ENCODE measurements at regions not wholly inside any gene's neighbourhood (a gene's known extent, or its start where the extent isn't known, plus 50 kb on each side); places are given as distances from the start of the nearest gene placed in this dataset.
"Not testable (repeated sequence)": the region's sequence is repeated elsewhere in the genome, so short reads cannot be mapped to it uniquely, and the experiment has no call there.

DNA sequence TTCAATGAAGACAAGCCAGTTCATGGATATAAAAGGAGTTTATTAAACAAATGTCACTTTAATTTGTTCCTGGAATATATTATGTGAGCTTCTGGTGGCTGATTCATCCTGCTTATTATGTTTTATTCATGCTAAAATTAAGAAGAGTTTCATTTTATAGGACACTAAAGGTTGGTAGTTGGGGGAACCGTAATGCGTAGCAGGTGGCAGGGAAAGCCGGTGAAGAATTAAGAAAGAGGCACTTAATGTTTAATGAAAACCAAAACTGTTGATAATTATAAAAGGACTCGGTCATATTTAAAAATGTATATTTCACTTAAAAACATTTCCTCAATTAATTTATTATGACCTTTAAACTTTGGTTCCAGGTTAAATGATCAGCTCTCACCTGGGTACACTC lies 94.3 kb downstream of the XKR3 start:
- DNase-seq (ENCODE audit: low read depth): not testable (repeated sequence)

DNA sequence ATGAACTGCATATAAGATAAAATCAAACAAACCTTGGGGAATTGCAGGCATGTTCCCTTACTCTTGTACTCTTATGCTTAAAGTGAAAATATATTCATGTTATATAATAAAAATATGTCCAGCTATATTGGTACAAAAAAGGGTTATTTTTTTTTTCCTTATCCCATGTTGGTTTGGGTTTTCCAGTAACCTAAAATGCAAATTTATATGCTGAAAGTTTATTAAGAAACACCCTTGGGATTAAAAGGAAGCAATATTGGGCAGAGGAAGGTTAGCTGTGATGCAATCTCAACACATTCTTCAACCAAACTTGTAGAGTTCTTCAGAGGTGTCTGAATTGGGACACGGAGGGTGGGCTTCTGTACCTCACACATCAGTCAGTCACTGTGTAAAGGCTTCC lies 97.7 kb downstream of the XKR3 start:
- not testable (repeated sequence) for DNase-seq (ENCODE audit: low read depth)

DNA sequence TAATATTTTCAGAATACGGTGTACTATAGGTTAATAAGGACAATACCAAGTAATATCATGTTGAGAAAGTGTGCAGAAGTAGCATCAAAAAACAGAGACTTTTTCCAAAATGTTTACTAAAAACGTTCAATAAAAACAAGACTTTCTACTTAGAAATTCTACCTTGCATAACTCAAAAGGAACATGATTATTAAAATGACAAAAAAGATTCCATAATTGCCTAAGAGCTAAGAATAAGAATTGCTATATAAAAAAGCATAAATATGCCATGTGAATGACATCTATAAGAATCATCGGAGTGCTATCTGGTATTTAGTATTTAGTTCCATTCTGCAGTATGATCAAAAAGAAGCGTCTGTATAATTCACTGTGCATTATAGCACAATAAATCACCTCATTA lies 102.0 kb downstream of the XKR3 start:
- not testable (repeated sequence) for DNase-seq (ENCODE audit: low read depth)

DNA sequence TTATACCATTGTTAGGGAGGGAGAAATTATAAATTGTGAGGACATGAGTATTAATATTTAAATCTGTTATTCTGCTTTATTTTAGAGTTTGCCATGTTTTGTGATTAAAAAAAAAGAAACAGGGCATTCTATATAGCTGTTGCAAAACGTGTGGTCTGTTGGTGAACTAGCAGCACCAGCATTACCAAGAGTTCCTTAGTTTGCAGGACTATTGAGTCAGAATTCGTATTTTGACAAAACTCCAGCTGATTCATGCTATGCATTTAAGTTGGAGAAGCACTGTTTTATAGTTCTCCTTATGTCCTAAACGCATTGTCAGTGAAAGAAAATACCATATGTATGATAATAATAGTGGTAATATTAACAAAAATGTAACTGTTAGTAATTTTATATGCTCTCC lies 102.6 kb downstream of the XKR3 start:
- DNase-seq (ENCODE audit: low read depth): not testable (repeated sequence)

DNA sequence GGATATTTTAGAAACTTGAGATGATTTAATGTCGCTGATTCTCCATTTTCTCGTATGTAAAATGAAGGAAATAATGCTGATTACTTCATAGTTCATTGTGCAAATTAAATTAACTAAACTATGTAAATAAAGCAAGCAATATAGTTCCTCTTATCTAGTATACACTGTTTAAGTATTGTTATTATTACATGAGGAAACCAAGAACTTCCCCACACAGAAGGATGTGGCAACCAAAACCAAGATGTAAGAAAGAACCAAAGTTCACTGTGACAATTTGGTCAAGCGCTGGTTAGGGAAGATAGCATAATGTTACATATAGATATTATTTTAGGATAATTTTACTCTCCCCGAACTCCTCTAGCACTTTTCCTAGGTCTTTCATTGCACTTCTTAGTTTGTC lies 103.2 kb downstream of the XKR3 start:
- no peak for DNase-seq (ENCODE audit: low read depth)

DNA sequence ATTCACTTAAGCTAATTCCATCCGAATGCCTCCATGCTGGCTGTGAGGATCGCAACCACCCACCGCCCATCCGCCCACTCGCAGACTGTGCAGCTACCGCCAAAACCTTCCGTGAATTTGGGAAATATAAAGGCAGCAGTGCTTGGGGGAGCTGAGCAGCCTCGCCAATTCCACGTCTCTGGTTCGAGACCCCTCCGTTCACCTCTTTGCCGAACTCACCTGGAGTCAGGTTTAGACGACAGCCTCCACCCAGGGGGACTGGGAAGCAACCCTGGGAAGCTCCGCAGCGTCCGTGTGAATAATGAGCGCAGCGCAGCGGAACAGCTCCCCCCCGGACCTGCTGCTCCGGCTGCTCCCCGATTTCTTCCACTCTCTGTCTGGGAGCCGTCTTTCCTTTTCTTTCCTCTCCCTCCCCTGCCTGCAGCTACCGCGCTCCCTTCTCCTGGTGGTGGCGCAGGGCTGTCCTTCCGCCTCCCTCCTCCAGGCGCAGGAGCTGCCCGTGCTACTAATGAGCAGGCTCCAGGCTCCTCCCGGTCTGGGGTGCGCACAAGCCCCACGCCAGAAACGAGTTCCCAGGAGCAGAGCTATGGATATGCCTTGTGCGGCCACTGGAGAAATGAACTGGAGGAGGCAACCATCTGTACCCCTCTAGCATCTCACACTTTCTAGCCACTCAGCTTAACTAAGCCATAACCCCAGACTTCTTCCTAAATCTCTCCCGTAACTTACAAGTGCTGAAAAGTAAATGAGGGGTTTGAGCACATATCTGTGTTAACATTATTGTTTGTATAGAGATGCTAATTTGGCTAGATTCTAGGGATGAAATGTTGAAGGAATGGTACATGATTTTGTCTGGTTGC lies 107.3 kb downstream of the XKR3 start:
- DNase-seq (ENCODE audit: low read depth): no peak

DNA sequence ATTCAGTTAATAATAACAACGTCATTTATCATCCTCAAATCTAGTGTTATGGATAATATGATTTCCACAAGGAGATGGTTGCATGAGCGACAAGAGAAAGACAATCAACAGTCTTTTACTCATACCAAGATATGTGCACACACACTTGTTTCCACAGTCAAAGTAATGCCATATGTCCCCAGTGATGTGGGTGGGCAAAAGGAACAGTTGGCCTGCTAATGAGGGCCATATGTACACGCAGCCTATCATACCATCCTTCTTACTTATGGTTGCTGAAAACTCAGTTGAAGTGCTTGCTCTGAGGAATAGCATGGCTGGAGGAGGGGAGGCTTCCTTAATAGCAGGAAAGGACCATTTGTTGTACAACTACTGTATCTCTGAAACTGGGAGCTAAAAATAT lies 110.6 kb downstream of the XKR3 start:
- not testable (repeated sequence) for DNase-seq (ENCODE audit: low read depth)

DNA sequence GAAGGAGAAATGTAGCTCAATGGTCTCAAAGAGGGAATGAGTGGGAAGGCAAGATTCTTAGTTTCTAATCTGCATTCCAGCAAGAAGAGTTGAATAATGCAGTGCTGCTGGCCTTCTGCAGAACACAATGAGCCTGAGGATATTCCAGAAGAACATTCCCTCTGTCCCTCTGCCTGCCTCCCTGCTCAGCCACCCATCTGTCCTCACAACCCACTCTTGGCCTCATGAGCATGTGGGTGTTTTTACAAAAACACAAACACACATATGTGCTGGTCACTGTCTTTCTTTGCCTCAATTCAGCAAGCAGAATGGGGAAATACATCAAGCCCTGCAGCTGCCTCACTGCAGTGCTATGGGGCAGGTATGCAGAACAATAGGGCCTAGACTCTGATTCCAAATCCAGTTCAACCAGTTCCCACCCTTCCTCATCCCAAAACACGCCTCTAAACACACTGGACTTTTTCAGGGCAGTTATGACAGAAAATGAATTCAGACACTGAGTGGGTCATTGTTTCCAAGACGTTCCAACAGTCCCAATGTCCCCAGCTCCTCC lies 109.8 kb upstream of the CCT8L2 start:
- DNase-seq (ENCODE audit: low read depth): not testable (repeated sequence)

DNA sequence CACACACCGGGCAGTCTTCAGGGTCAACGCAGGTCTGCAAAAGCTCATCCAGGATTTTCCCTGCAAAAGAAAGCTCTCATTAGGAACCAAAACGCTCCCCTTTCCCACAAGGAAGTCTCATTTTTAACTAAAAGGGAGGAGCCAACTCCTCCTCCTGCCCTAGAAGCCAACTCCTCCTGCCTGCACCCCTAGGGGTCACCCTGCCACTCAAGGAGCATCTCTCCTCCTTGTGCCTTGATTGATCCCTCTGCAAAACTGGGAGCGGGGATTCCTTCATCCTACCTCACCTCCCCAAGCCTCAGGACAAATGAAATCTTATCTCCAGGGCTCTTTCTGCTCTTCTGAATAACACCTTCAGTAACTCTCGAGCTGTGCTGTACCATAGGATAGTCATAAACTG lies 107.8 kb upstream of the CCT8L2 start:
- not testable (repeated sequence) for DNase-seq (ENCODE audit: low read depth)

DNA sequence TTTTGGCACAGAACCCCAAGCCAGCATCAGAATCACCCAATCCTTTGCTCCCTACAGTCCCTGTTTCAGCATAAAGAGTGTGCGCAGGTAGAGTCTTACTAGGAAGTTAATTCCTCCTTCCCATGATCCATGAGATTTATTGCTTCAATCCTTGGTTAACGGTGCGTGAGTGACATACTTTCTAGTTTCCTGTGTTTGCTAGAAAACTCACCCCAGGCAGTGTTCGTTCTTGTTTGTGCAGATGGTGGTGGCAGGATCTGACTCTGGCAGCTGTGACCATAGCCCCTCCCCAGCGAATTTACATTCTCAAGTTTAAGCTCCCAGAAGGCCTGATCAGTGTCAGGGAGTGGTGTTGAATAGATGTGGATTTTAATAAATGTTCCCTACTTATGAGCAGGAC lies 106.7 kb upstream of the CCT8L2 start:
- DNase-seq (ENCODE audit: low read depth): no peak

DNA sequence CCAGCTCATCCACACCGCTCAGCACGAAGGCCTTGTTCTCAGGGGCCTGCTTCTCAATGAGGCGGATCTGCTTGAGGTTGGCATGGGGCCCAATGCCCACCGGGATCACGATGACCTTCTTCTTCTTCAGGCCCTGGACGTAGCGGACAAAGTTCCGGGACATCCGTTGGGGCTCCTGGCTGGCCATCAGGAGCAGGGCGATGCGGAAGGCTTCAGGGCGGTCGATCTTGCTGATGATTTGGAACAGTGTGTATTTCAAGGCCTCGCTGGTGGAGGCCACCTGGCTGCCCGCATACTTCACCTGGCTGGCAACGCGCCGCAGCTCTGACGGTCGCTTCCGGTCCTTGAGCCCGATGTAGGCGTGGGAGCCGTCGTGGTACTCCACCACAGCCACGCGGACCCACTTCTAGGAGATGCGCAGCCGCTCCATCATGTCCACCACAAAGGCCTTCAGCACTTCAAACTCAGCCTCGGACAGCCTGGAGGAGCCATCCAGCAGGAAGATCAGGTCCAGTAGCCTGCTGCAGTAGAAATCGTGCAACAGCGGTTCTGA lies 105.0 kb upstream of the CCT8L2 start:
- DNase-seq (ENCODE audit: low read depth): not testable (repeated sequence)

DNA sequence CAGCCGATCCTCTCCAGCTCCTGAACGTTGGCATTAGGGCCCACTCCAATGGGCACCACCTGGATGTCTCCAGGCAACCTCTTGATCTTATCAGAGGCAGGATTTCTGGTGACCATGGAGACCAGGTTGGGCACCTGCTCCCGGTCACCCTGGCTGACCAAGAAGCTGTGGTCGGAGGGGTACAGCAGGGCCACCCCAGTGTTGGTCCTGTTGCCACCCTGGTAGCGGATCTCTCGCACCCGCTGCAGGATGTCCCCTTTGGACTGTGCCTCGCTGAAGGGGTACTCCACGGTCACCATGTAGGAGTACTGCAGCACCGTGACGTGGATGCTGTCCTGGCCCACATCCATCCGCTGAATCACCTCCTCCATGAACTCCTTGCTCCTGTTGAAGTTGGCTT lies 104.3 kb upstream of the CCT8L2 start:
- not testable (repeated sequence) for DNase-seq (ENCODE audit: low read depth)

DNA sequence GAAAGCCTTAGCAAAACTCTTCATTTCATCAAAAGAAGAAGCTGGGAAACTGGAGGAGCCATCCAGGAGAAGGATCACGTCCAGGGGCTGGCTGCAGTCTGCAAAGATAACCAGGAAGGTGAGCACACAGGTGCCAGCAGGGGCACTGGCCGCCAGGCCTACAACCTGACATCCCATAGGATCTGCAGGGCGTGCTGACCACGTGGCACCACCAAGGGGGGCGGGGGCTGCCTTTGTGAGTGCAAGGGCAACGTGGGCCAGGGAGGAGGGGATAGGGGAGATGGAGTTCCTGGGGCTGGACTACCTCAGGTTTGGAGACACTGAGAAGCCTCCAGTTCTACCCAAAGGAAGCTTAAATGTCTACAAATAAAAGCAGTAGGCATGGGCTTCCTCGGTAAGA lies 102.7 kb upstream of the CCT8L2 start:
- no peak for DNase-seq (ENCODE audit: low read depth)

DNA sequence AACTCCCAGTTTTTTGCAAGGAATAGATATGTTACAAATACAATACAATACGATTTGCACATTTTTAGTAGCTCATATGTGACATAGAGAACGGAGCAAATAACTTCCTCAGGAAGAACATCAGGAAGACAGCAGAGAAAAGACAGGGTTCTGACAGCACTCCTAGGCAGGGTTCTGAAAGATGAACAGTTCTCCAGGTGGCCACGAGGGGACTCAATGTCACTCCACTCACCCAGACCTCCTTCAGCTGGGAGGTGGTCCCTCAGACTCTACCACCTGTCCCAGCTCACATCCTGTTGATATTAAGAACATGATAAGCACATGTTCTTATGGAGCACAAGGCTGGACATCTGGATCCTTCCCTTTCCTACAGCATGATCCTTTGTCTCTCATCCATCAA lies 101.1 kb upstream of the CCT8L2 start:
- not testable (repeated sequence) for DNase-seq (ENCODE audit: low read depth)

DNA sequence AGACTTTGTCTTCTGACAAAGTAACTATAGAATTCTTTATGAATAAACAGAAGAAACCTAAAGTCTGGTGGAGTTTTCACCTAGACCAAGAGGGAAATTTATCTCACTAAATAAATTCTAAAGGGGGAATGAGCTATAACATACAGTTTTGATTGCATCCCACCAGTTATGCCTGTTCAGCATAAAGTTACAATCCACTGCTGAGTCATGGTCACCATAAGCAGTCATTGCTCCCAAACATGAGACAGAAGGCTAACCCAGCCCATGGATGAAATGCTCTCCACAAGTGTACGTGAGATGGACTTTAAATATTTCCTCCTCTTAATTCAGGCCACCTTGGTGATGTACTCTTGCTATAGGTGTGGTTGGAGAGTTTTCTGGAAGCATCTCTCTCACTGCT lies 96.7 kb upstream of the CCT8L2 start:
- DNase-seq (ENCODE audit: low read depth): not testable (repeated sequence)

DNA sequence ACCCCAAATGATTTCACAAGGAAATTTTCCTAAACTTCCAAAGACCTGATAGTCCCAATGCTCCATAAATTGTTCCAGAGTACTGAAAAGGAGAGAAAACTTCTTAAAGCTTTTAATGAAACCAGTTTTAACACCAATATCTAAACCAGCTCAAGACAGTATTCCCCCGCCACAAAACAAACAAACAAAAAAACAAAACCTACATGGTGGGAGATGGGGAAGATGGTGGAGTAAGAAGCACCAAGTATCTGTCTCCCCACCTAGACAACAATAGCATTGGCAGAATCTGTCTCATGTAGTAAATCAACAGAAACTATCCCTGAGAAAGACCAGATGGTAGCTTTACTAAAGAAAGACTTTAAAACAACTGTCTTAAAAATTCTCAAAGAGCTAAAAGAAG lies 88.7 kb upstream of the CCT8L2 start:
- not testable (repeated sequence) for DNase-seq (ENCODE audit: low read depth)

DNA sequence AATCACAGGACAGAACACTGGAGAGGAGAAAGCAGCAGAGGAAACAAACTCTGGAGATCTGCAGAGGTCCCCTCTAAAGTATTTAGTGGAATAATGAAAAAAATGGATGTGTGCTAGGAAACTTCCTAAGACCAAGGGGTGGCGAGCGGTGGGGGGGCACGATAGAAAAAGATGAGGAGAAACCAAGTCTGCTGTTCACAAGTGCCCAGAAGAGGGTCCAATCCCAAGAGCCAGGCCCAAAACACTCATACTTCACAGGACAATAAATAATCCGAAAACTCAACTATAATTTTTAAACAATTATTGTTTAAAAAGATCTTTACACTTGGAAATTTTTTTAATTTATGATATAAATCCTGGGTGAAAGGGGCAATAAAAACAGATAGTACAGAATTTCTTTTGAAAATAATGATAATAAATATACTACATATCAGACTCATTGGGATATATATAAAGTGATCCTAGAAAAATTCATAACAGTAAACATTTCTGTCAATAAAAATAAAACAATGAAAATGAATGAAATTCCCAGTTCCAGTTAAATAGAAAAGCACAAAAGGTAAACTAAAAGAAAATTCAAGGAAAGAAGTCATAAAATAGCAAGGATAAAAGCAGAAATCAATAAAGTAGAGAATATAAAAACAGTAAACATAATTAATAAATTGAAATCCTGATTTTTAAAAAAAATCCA lies 87.7 kb upstream of the CCT8L2 start:
- DNase-seq (ENCODE audit: low read depth): not testable (repeated sequence)

DNA sequence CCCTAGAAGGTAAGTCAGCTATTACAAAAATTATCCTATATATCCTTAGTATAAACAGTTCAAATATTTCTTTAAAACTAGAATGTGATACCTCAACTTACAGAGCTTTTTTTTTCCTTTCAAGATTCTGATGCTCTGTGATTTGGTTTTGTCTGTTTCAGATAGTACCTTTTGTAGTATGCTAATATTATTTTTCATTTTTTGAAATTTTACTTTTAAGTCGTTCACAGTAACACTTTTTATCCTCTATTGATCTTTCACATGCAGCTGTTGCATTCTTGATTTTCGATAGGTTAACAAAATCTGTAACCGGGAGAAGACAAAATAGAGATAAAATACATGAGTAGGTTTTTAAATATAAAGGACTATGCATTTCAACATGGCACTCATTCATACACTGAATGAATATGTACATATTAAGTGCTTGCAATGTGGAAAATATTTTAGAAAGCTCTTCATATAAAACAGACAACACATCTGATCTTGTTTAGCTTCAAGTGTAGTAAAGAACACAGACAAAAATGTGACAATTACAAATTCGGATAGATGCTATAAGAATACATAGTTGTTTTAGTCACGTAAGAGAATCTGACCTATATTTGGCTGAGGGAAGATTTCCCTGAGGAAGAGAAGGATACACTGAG lies 86.7 kb upstream of the CCT8L2 start:
- not testable (repeated sequence) for DNase-seq (ENCODE audit: low read depth)

DNA sequence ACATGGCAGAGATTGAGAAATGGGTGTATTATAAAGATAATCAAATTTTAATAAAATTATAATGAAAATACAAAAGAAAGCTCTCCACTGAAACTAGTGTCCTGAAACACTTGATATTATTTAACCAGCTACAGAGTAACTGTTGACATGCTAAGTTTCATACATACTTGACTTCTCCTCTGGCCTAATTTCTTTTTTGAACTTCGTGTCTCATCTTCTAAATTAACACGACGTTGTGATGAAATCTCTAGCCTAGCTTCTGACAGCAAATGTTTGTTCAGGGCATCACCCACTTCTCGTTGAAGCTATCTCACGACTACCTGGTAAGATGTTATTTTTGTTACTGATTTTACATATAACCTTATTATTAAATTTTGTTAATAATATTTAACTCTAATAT lies 80.8 kb upstream of the CCT8L2 start:
- DNase-seq (ENCODE audit: low read depth): not testable (repeated sequence)

DNA sequence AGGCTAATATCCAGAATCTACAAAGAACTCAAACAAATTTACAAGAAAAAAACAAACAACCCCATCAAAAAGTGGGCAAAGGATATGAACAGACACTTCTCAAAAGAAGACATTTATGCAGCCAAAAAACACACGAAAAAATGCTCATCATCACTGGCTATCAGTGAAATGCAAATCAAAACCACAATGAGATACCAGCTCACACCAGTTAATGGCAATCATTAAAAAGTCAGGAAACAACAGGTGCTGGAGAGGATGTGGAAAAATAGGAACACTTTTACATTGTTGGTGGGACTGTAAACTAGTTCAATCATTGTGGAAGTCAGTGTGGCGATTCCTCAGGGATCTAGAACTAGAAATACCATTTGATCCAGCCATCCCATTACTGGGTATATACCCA lies 73.0 kb upstream of the CCT8L2 start:
- DNase-seq (ENCODE audit: low read depth): not testable (repeated sequence)

DNA sequence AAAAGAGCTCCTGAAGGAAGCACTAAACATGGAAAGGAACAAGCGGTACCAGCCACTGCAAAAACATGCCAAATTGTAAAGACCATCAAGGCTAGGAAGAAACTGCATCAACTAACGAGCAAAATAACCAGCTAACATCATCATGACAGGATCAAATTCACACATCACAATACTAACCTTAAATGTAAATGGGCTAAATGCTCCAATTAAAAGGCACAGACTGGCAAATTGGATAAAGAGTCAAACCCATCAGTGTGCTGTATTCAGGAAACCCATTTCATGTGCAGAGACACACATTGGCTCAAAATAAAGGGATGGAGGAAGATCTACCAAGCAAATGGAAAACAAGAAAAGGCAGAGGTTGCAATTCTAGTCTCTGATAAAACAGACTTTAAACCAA lies 69.7 kb upstream of the CCT8L2 start:
- DNase-seq (ENCODE audit: low read depth): not testable (repeated sequence)

DNA sequence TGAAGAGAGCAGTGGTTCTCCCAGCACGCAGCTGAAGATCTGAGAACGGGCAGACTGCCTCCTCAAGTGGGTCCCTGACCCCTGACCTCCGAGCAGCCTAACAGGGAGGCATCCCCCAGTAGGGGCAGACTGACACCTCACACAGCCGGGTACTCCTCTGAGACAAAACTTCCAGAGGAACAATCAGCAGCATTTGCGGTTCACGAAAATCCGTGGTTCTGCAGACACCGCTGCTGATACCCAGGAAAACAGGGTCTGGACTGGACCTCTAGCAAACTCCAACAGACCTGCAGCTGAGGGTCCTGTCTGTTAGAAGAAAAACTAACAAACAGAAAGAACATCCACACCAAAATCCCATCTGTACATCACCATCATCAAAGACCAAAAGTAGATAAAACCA lies 68.4 kb upstream of the CCT8L2 start:
- DNase-seq (ENCODE audit: low read depth): not testable (repeated sequence)
